DND-41 (cell line): ENCODE measurements at regions not wholly inside any gene's neighbourhood (a gene's known extent, or its start where the extent isn't known, plus 50 kb on each side); places are given as distances from the start of the nearest gene placed in this dataset.

Experiments
- CTCF ChIP-seq: IDR thresholded peaks from 2 replicates; pipeline ENCODE4 v1.5.1; 2012; ENCODE audit warnings: borderline replicate concordance, low read length, moderate library complexity, mild to moderate bottlenecking; ENCODE audit not compliant: poor library complexity, severe bottlenecking; ENCODE audit errors: extremely low read depth
- EZH2 ChIP-seq: IDR thresholded peaks from 3 replicates; pipeline ENCODE4 v1.6.1; 2012; ENCODE audit warnings: borderline replicate concordance, low read depth, mild to moderate bottlenecking, moderate library complexity, low read length, inconsistent platforms; ENCODE audit not compliant: severe bottlenecking

- TF ChIP-seq CTCF, result no peak
- no peak for TF ChIP-seq EZH2
Observed at GRCh38 chr12:105860561-105861207, 278.1 kb downstream of the NUAK1 start.
